H9 (cell line): ENCODE measurements at regions not wholly inside any gene's neighbourhood (a gene's known extent, or its start where the extent isn't known, plus 50 kb on each side); places are given as distances from the start of the nearest gene placed in this dataset.

Experiments
- DNase-seq: peaks from one replicate; pipeline ENCODE4 v3.0.0-alpha.2; 2017
- H2AFZ ChIP-seq: one replicate; pipeline ENCODE4 v1.6.1; 2013; ENCODE audit warnings: mild to moderate bottlenecking, low read length, control low read depth, moderate library complexity
- H2AK5ac ChIP-seq: 2 replicates; pipeline ENCODE4 v1.6.1; 2013; ENCODE audit warnings: low read length, control low read depth, mixed read lengths; ENCODE audit not compliant: insufficient read length
- H2BK120ac ChIP-seq: one replicate; pipeline ENCODE4 v1.6.1; 2013; ENCODE audit warnings: low read depth, mild to moderate bottlenecking, low read length, control low read depth, inconsistent platforms; ENCODE audit not compliant: poor library complexity, severe bottlenecking
- H2BK12ac ChIP-seq: 2 replicates; pipeline ENCODE4 v1.6.1; 2013; ENCODE audit warnings: low read length, control low read depth, mixed read lengths, low read depth; ENCODE audit not compliant: insufficient read length
- H2BK15ac ChIP-seq: 2 replicates; pipeline ENCODE4 v1.6.1; 2013; ENCODE audit warnings: low read depth, low read length, control low read depth
- H2BK20ac ChIP-seq: one replicate; pipeline ENCODE4 v1.6.1; 2013; ENCODE audit warnings: low read depth, mild to moderate bottlenecking, low read length, control low read depth, inconsistent platforms; ENCODE audit not compliant: poor library complexity, severe bottlenecking
- H2BK5ac ChIP-seq: 2 replicates; pipeline ENCODE4 v1.6.1; 2013; ENCODE audit warnings: low read length, control low read depth, mixed read lengths; ENCODE audit not compliant: insufficient read length
- H3K14ac ChIP-seq: 2 replicates; pipeline ENCODE4 v1.6.1; 2013; ENCODE audit warnings: low read length, control low read depth; ENCODE audit not compliant: insufficient read depth
- H3K18ac ChIP-seq: 2 replicates; pipeline ENCODE4 v1.6.1; 2013; ENCODE audit warnings: low read depth, mild to moderate bottlenecking, mixed read lengths, low read length, control low read depth; ENCODE audit not compliant: insufficient read length
- H3K23ac ChIP-seq: 2 replicates; pipeline ENCODE4 v1.6.1; 2013; ENCODE audit warnings: low read length, control low read depth, mixed read lengths, low read depth; ENCODE audit not compliant: insufficient read length
- H3K23me2 ChIP-seq: 2 replicates; pipeline ENCODE4 v1.6.1; 2013; ENCODE audit warnings: low read depth, mild to moderate bottlenecking, mixed read lengths, low read length, control low read depth; ENCODE audit not compliant: insufficient read length, poor library complexity, severe bottlenecking
- H3K27ac ChIP-seq: 2 replicates; pipeline ENCODE4 v1.5.1; 2013; ENCODE audit warnings: low read length, control low read depth, mixed read lengths, low read depth; ENCODE audit not compliant: insufficient read length
- H3K27me3 ChIP-seq: 2 replicates; pipeline ENCODE4 v1.6.1; 2013; ENCODE audit warnings: low read length, control low read depth, inconsistent platforms; ENCODE audit not compliant: insufficient read depth
- H3K4ac ChIP-seq: 2 replicates; pipeline ENCODE4 v1.6.1; 2013; ENCODE audit warnings: low read depth, mild to moderate bottlenecking, control low read depth, inconsistent platforms, low read length, moderate library complexity
- H3K4me1 ChIP-seq: 2 replicates; pipeline ENCODE4 v1.6.1; 2013; ENCODE audit warnings: low read length, control low read depth, inconsistent platforms; ENCODE audit not compliant: insufficient read depth
- H3K4me2 ChIP-seq: 2 replicates; pipeline ENCODE4 v1.6.1; 2013; ENCODE audit warnings: low read length, control low read depth, mixed read lengths; ENCODE audit not compliant: insufficient read length, insufficient read depth
- H3K56ac ChIP-seq: 2 replicates; pipeline ENCODE4 v1.6.1; 2013; ENCODE audit warnings: low read depth, mild to moderate bottlenecking, mixed read lengths, low read length, control low read depth; ENCODE audit not compliant: insufficient read length
- H3K79me1 ChIP-seq: 2 replicates; pipeline ENCODE4 v1.6.1; 2013; ENCODE audit warnings: low read depth, mild to moderate bottlenecking, moderate library complexity, low read length, control low read depth, inconsistent platforms; ENCODE audit not compliant: insufficient read depth, poor library complexity, severe bottlenecking
- H3K79me2 ChIP-seq: 2 replicates; pipeline ENCODE4 v1.6.1; 2013; ENCODE audit warnings: low read length, control low read depth, inconsistent platforms; ENCODE audit not compliant: insufficient read depth
- H3K9ac ChIP-seq: 2 replicates; pipeline ENCODE4 v1.6.1; 2013; ENCODE audit warnings: low read length, control low read depth, mixed read lengths; ENCODE audit not compliant: insufficient read length; ENCODE audit errors: extremely low read depth
- H3K9me3 ChIP-seq: one replicate; pipeline ENCODE4 v1.6.1; 2013; ENCODE audit warnings: low read depth, low read length, inconsistent platforms; ENCODE audit not compliant: control insufficient read depth
- H3T11ph ChIP-seq: one replicate; pipeline ENCODE4 v1.6.1; 2013; ENCODE audit warnings: mild to moderate bottlenecking, low read length, control low read depth, inconsistent platforms
- H4K20me1 ChIP-seq: one replicate; pipeline ENCODE4 v1.6.1; 2013; ENCODE audit not compliant: control insufficient read depth, insufficient read length, insufficient read depth
- H4K5ac ChIP-seq: 2 replicates; pipeline ENCODE4 v1.6.1; 2013; ENCODE audit warnings: low read depth, mild to moderate bottlenecking, mixed read lengths, low read length, control low read depth; ENCODE audit not compliant: insufficient read length
- H4K8ac ChIP-seq: replicated peaks from 2 replicates; pipeline ENCODE4 v1.6.1; 2013; ENCODE audit warnings: low read length, control low read depth, mixed read lengths, low read depth; ENCODE audit not compliant: insufficient read length
- H4K91ac ChIP-seq: 2 replicates; pipeline ENCODE4 v1.6.1; 2013; ENCODE audit warnings: low read depth, mild to moderate bottlenecking, moderate library complexity, mixed read lengths, low read length, control low read depth; ENCODE audit not compliant: insufficient read length
- H3K27ac Mint-ChIP-seq, 3 experiments: 2 replicates in 2 of 3; 3 replicates in 1 of 3; pipeline ENCODE4 v1.8.0; 2020 to 2021; ENCODE audit warnings: mixed read lengths in 3 of 3, mild to moderate bottlenecking in 1 of 3, moderate library complexity in 1 of 3
- H3K27me3 Mint-ChIP-seq: 2 replicates; pipeline ENCODE4 v1.8.0; 2021; ENCODE audit warnings: low read depth, mild to moderate bottlenecking, moderate library complexity, mixed read lengths
- H3K36me3 Mint-ChIP-seq, 3 experiments: 2 replicates in 2 of 3; 3 replicates in 1 of 3; pipeline ENCODE4 v1.8.0; 2020 to 2021; ENCODE audit warnings: low read depth in 3 of 3, mixed read lengths in 3 of 3; ENCODE audit not compliant: insufficient read depth in 1 of 3
- H3K4me1 Mint-ChIP-seq, 2 experiments: 2 replicates each; pipeline ENCODE4 v1.8.0; 2020; ENCODE audit warnings: mixed read lengths in 2 of 2
- H3K4me3 Mint-ChIP-seq, 2 experiments: 2 replicates in 1 of 2; 3 replicates in 1 of 2; pipeline ENCODE4 v1.8.0; 2020 to 2021; ENCODE audit warnings: mild to moderate bottlenecking in 2 of 2, mixed read lengths in 2 of 2, moderate library complexity in 1 of 2
- H3K9me3 Mint-ChIP-seq, 2 experiments: 2 replicates in 1 of 2; 3 replicates in 1 of 2; pipeline ENCODE4 v1.8.0; 2020; ENCODE audit warnings: mild to moderate bottlenecking in 2 of 2, mixed read lengths in 2 of 2, moderate library complexity in 1 of 2
- CTCF ChIP-seq: fragments of 200-600 bp; sonication (generic); conservative IDR thresholded peaks from 3 replicates; pipeline ENCODE4 v1.8.0; 2021; ENCODE audit warnings: antibody characterized with exemption, mild to moderate bottlenecking
- WGBS: extraction: QIAGEN DNeasy Blood & Tissue Kit; methylation state at CpG from one replicate; pipeline ENCODE4 v1.1.7; 2013; ENCODE audit warnings: missing lambda C conversion rate, low lambda C conversion rate, mixed read lengths; ENCODE audit not compliant: insufficient read length; ENCODE audit errors: extremely low coverage; 5-methylcytosine and 5-hydroxymethylcytosine counted together

- no peak for DNase-seq
- H3K9ac ChIP-seq = no peak overlapping the region
- no peak overlapping the region for H3K4me3 Mint-ChIP-seq
- H2BK120ac ChIP-seq = no peak overlapping the region
- no peaks in the 10 kb centered on the region for H3K23me2 ChIP-seq
- H4K5ac ChIP-seq = no peak overlapping the region
- H2BK15ac ChIP-seq = no peak overlapping the region
- no peak overlapping the region for H3T11ph ChIP-seq
- no peak overlapping the region for H3K27ac ChIP-seq
- no CpG with 5 or more reads among the region's 6 CpGs for WGBS
- no peaks in the 10 kb centered on the region for H3K9me3 Mint-ChIP-seq
- no peaks in the 10 kb centered on the region for H3K4me1 ChIP-seq
- H2BK12ac ChIP-seq = no peak overlapping the region
- H2BK20ac ChIP-seq = no peak overlapping the region
- peak overlapping the region in 1 of 3 experiments; percentile 57; a peak in 1 of 7 replicates for H3K27ac Mint-ChIP-seq
- no peak overlapping the region for H3K23ac ChIP-seq
- H2AK5ac ChIP-seq = no peak overlapping the region
- no peaks in the 10 kb centered on the region for H3K79me2 ChIP-seq
- no peak overlapping the region for H4K91ac ChIP-seq
- H3K4ac ChIP-seq = no peak overlapping the region
- H3K36me3 Mint-ChIP-seq = no peaks in the 10 kb centered on the region
- no peaks in the 10 kb centered on the region for H3K27me3 ChIP-seq
- H3K4me2 ChIP-seq = no peak overlapping the region
- H3K56ac ChIP-seq = no peak overlapping the region
- H4K20me1 ChIP-seq = no peaks in the 10 kb centered on the region
- H3K79me1 ChIP-seq = no peaks in the 10 kb centered on the region
- TF ChIP-seq CTCF = no peak
- peak overlapping the region; percentile 25 for H2AFZ ChIP-seq
- H4K8ac ChIP-seq = no peak overlapping the region
- H3K4me1 Mint-ChIP-seq = no peaks in the 10 kb centered on the region
- H3K14ac ChIP-seq = no peak overlapping the region
- H3K9me3 ChIP-seq = no peaks in the 10 kb centered on the region
- H2BK5ac ChIP-seq = no peak overlapping the region
- no peaks in the 10 kb centered on the region; the same call in 1 of the 2 replicates for H3K27me3 Mint-ChIP-seq
- H3K18ac ChIP-seq = no peak overlapping the region
Measured at GRCh38 chr3:5758699-5759098, 571.2 kb downstream of the EDEM1 start.
